MM.1S (cell line): ENCODE measurements at regions not wholly inside any gene's neighbourhood (a gene's known extent, or its start where the extent isn't known, plus 50 kb on each side); places are given as distances from the start of the nearest gene placed in this dataset.

Experiments used
- DNase-seq: peaks from one replicate; pipeline ENCODE4 v3.0.0-alpha.2; 2015
- H2AFZ ChIP-seq: fragments of 300-600 bp; sonication (generic); 2 replicates; pipeline ENCODE4 v1.6.0; 2016; ENCODE audit warnings: antibody characterized with exemption, low read length
- H3F3A ChIP-seq: fragments of 300-600 bp; sonication (generic); 2 replicates; pipeline ENCODE4 v1.6.1; 2016; ENCODE audit warnings: mild to moderate bottlenecking, antibody characterized with exemption, low read length, moderate library complexity, mixed read lengths; ENCODE audit not compliant: insufficient read depth
- H3K27ac ChIP-seq: fragments of 300-600 bp; sonication (generic); 2 replicates; pipeline ENCODE4 v1.5.1; 2016; ENCODE audit warnings: mild to moderate bottlenecking, low read length
- H3K27me3 ChIP-seq: fragments of 300-600 bp; sonication (generic); replicated peaks from 2 replicates; pipeline ENCODE4 v1.6.0; 2016; ENCODE audit warnings: low read length; ENCODE audit not compliant: insufficient read depth
- H3K36me3 ChIP-seq: fragments of 300-600 bp; sonication (generic); replicated peaks from 2 replicates; pipeline ENCODE4 v1.6.1; 2016; ENCODE audit warnings: mild to moderate bottlenecking, low read length, mixed read lengths; ENCODE audit not compliant: insufficient read depth
- H3K4me1 ChIP-seq: fragments of 300-600 bp; sonication (generic); 2 replicates; pipeline ENCODE4 v1.6.1; 2016; ENCODE audit warnings: low read length, mixed read lengths
- H3K4me2 ChIP-seq: fragments of 300-600 bp; sonication (generic); 2 replicates; pipeline ENCODE4 v1.6.0; 2016; ENCODE audit warnings: low read depth, low read length
- H3K4me3 ChIP-seq: fragments of 300-600 bp; sonication (generic); 2 replicates; pipeline ENCODE4 v1.5.1; 2016; ENCODE audit warnings: low read length, mixed read lengths
- H3K79me2 ChIP-seq: fragments of 300-600 bp; sonication (generic); 2 replicates; pipeline ENCODE4 v1.6.1; 2016; ENCODE audit warnings: mixed run types, low read length, mixed read lengths
- H3K9ac ChIP-seq: fragments of 300-600 bp; sonication (generic); 2 replicates; pipeline ENCODE4 v1.6.1; 2016; ENCODE audit warnings: low read length, mixed read lengths
- H3K9me2 ChIP-seq: fragments of 300-600 bp; sonication (generic); replicated peaks from 2 replicates; pipeline ENCODE4 v1.6.1; 2016; ENCODE audit warnings: mild to moderate bottlenecking, low read length, mixed read lengths; ENCODE audit not compliant: insufficient read depth
- H3K9me3 ChIP-seq: fragments of 300-600 bp; sonication (generic); replicated peaks from 2 replicates; pipeline ENCODE4 v1.6.1; 2016; ENCODE audit warnings: mild to moderate bottlenecking, low read length, mixed read lengths; ENCODE audit not compliant: insufficient read depth
- H4K20me1 ChIP-seq: fragments of 300-600 bp; sonication (generic); 2 replicates; pipeline ENCODE4 v1.6.1; 2016; ENCODE audit warnings: mild to moderate bottlenecking, low read length, moderate library complexity, mixed read lengths; ENCODE audit not compliant: insufficient read depth
- EZH2 ChIP-seq: fragments of 300-600 bp; sonication (generic); optimal IDR thresholded peaks from 2 replicates; pipeline ENCODE3; 2017; ENCODE audit warnings: low read depth, mild to moderate bottlenecking, antibody characterized with exemption, low read length, mixed read lengths
- EZH2phosphoT487 ChIP-seq: fragments of 300-600 bp; sonication (generic); IDR thresholded peaks from 2 replicates; pipeline ENCODE4 v1.6.1; 2018; ENCODE audit warnings: antibody characterized with exemption, low read length
- TF ChIP-seq, protein P1 (sequence below): fragments of 300-600 bp; sonication (generic); IDR thresholded peaks from 2 replicates; pipeline ENCODE4 v1.5.1; 2016; ENCODE audit warnings: antibody characterized with exemption, low read length, mixed read lengths

DNA sequence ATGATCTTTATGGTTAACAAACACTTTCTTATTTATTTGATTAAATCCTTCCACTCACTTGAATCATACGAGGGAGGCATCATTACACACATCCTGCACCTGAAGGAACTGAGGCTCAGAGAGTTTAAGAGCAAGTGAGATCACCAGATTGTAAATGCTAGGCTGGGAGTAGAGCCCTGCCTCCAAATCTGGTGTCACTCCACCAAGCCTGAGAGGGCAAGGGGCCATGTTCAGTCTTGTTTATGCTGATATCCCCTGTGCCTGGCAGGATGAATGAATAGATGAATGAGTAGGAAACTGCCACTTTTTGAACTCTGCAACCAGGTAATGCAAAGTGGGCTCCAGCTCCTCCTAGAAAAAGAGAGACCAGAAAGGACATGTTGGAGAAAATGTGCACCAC is 59.1 kb downstream of the RASSF10 start:
- no peak for DNase-seq
- no peak for TF ChIP-seq EZH2phosphoT487
- TF ChIP-seq, protein P1, sequence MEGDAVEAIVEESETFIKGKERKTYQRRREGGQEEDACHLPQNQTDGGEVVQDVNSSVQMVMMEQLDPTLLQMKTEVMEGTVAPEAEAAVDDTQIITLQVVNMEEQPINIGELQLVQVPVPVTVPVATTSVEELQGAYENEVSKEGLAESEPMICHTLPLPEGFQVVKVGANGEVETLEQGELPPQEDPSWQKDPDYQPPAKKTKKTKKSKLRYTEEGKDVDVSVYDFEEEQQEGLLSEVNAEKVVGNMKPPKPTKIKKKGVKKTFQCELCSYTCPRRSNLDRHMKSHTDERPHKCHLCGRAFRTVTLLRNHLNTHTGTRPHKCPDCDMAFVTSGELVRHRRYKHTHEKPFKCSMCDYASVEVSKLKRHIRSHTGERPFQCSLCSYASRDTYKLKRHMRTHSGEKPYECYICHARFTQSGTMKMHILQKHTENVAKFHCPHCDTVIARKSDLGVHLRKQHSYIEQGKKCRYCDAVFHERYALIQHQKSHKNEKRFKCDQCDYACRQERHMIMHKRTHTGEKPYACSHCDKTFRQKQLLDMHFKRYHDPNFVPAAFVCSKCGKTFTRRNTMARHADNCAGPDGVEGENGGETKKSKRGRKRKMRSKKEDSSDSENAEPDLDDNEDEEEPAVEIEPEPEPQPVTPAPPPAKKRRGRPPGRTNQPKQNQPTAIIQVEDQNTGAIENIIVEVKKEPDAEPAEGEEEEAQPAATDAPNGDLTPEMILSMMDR: no peak
- TF ChIP-seq EZH2: no peak
- no peak overlapping the region for H3K27ac ChIP-seq

GRCh38 chr11:13073119-13073981 is 64.2 kb downstream of the RASSF10 start:
- Histone ChIP-seq H2AFZ (no peak overlapping the region), H3K4me1 (no peaks in the 10 kb centered on the region), H3K9me2 (no peaks in the 10 kb centered on the region), H4K20me1 (no peaks in the 10 kb centered on the region), H3F3A (no peaks in the 10 kb centered on the region), H3K79me2 (no peaks in the 10 kb centered on the region), H3K9ac (no peak overlapping the region), H3K9me3 (no peaks in the 10 kb centered on the region), H3K27me3 (no peaks in the 10 kb centered on the region), H3K27ac (no peak overlapping the region), H3K4me3 (no peak overlapping the region), H3K36me3 (no peaks in the 10 kb centered on the region), H3K4me2 (no peak overlapping the region)
- DNase-seq: no peak
- TF ChIP-seq, protein P1: no peak
- TF ChIP-seq EZH2phosphoT487 (no peak), EZH2 (no peak)

More for the DNA sequence above, 59.1 kb downstream of the RASSF10 start:
- Histone ChIP-seq H4K20me1 (no peaks in the 10 kb centered on the region), H3K36me3 (no peaks in the 10 kb centered on the region), H3K4me2 (no peak overlapping the region), H3K9me3 (no peaks in the 10 kb centered on the region), H3F3A (no peaks in the 10 kb centered on the region), H3K27me3 (no peaks in the 10 kb centered on the region), H3K4me1 (no peaks in the 10 kb centered on the region), H3K4me3 (no peak overlapping the region), H3K9ac (no peak overlapping the region), H2AFZ (no peak overlapping the region), H3K79me2 (no peaks in the 10 kb centered on the region), H3K9me2 (no peaks in the 10 kb centered on the region)

DNA sequence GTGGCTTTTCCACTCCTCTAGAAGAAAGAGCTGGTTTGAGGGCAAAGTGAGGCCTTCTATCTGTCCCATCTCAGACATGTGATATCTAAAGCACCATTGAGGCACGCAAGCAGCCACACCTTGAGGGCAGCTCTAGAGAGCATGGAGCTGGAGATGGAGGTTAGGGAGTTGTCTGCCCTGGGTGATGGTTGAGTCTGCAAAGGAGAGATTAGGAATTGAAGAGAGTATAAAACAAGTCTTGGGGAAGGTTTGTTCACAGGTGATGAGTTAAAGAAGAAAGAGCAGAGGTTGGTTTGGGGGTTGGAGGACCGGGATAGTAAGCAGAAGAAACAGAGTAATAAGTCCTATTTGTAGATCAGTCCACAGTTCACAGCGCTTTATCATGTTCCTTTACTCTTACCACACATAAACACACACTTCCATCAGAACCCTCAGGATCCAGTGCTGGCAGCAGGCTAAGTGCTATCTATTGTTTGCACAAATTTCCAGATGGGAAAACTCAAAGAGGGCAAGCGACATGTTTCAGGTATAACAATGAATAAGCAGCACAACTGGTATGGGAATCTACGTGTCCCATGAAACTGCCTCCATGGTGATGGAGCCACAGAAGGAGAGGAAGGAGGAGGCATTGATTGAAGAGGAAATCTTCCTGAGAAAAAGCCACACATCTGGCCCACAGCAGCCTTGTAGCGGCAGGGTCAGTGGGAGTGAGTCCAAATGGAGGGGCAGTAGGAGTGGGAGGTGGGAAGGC is 65.8 kb downstream of the RASSF10 start:
- TF ChIP-seq EZH2phosphoT487: no peak
- no peak for TF ChIP-seq EZH2
- TF ChIP-seq, protein P1: no peak
- no peaks in the 10 kb centered on the region for H3K9me3 ChIP-seq
- H3K79me2 ChIP-seq: no peaks in the 10 kb centered on the region
- no peaks in the 10 kb centered on the region for H3K36me3 ChIP-seq
- H3F3A ChIP-seq: no peaks in the 10 kb centered on the region
- H4K20me1 ChIP-seq: no peaks in the 10 kb centered on the region
- no peak overlapping the region for H3K4me3 ChIP-seq
- H3K9ac ChIP-seq: no peak overlapping the region
- H3K4me2 ChIP-seq: no peak overlapping the region
- no peak overlapping the region for H2AFZ ChIP-seq
- no peaks in the 10 kb centered on the region for H3K9me2 ChIP-seq
- no peaks in the 10 kb centered on the region for H3K27me3 ChIP-seq
- H3K4me1 ChIP-seq: no peaks in the 10 kb centered on the region
- no peak for DNase-seq
- H3K27ac ChIP-seq: no peak overlapping the region
